ENCODE measurements at regions not wholly inside any gene's neighbourhood (a gene's known extent, or its start where the extent isn't known, plus 50 kb on each side); places are given as distances from the start of the nearest gene placed in this dataset.

- TF ChIP-seq JUN (IDR thresholded peaks at IDR 0.05; ENCODE audit: borderline replicate concordance, insufficient read depth, insufficient read length, low read depth) (no peak), CTCF (IDR thresholded peaks at IDR 0.05; ENCODE audit: extremely low read depth in 1 of 2, insufficient read depth in 1 of 2, low read depth in 1 of 2, low read length in 2 of 2) (no peak), POLR2AphosphoS5 (IDR thresholded peaks at IDR 0.05; ENCODE audit: insufficient read depth, low read depth, low read length) (no peak), MAX (IDR thresholded peaks at IDR 0.05; ENCODE audit: insufficient read depth, insufficient read length) (no peak)
Observed at GRCh38 chr7:115136796-115137443, 215.0 kb downstream of the MDFIC start.

Measured in endothelial cell of umbilical vein (primary cell).